Coronary artery (tissue), 2 donors: ENCODE measurements at regions not wholly inside any gene's neighbourhood (a gene's known extent, or its start where the extent isn't known, plus 50 kb on each side); places are given as distances from the start of the nearest gene placed in this dataset.

Experiments
- DNase-seq: peaks from one replicate; pipeline ENCODE4 v3.0.0-alpha.2; 2017; ENCODE audit warnings: low spot score
- H3K27ac ChIP-seq, 2 donors: fragments of 200-600 bp; sonication (generic); one replicate each; pipeline ENCODE4 v1.5.1; 2016 to 2019
- H3K4me3 ChIP-seq: fragments of 200-600 bp; sonication (generic); 2 replicates; pipeline ENCODE4 v1.5.1; 2016; ENCODE audit warnings: mild to moderate bottlenecking, moderate library complexity
- CTCF ChIP-seq: fragments of 200-600 bp; sonication (generic); IDR thresholded peaks from one replicate; pipeline ENCODE4 v1.5.1; 2019; ENCODE audit warnings: antibody characterized with exemption

- Histone ChIP-seq H3K27ac (no peak overlapping the region), H3K4me3 (no peak overlapping the region)
- no peak for DNase-seq
- no peak for TF ChIP-seq CTCF
Measured at GRCh38 chr12:3933819-3934192, 60.6 kb upstream of the PARP11 start.

GRCh38 chr12:3933074-3933818 lies 60.0 kb upstream of the PARP11 start:
- no peak overlapping the region for H3K27ac ChIP-seq
- H3K4me3 ChIP-seq: no peak overlapping the region
- no peak for TF ChIP-seq CTCF
- DNase-seq: no peak

GRCh38 chr12:3931776-3932175 lies 58.6 kb upstream of the PARP11 start:
- no peak for DNase-seq
- Histone ChIP-seq H3K27ac (no peak overlapping the region), H3K4me3 (no peak overlapping the region)
- no peak for TF ChIP-seq CTCF

- TF ChIP-seq CTCF: no peak
- no peak for DNase-seq
- Histone ChIP-seq H3K4me3 (no peak overlapping the region), H3K27ac (no peak overlapping the region)
Measured at GRCh38 chr12:3931206-3931605, 58.0 kb upstream of the PARP11 start.

GRCh38 chr12:3929875-3930615 lies 56.8 kb upstream of the PARP11 start:
- Histone ChIP-seq H3K27ac (no peak overlapping the region), H3K4me3 (no peak overlapping the region)
- DNase-seq: no peak
- TF ChIP-seq CTCF: no peak

GRCh38 chr12:3928538-3929184 lies 55.5 kb upstream of the PARP11 start:
- Histone ChIP-seq H3K4me3 (no peak overlapping the region), H3K27ac (no peak overlapping the region)
- no peak for TF ChIP-seq CTCF
- DNase-seq: no peak
